MM.1S (cell line): ENCODE measurements at regions not wholly inside any gene's neighbourhood (a gene's known extent, or its start where the extent isn't known, plus 50 kb on each side); places are given as distances from the start of the nearest gene placed in this dataset.

ENCODE experiments used
- EZH2phosphoT487 ChIP-seq: fragments of 300-600 bp; sonication (generic); IDR thresholded peaks from 2 replicates; pipeline ENCODE4 v1.6.1; 2018; ENCODE audit warnings: antibody characterized with exemption, low read length
- TF ChIP-seq, protein P1 (sequence below): fragments of 300-600 bp; sonication (generic); IDR thresholded peaks from 2 replicates; pipeline ENCODE4 v1.5.1; 2016; ENCODE audit warnings: antibody characterized with exemption, low read length, mixed read lengths

- TF ChIP-seq, protein P1, sequence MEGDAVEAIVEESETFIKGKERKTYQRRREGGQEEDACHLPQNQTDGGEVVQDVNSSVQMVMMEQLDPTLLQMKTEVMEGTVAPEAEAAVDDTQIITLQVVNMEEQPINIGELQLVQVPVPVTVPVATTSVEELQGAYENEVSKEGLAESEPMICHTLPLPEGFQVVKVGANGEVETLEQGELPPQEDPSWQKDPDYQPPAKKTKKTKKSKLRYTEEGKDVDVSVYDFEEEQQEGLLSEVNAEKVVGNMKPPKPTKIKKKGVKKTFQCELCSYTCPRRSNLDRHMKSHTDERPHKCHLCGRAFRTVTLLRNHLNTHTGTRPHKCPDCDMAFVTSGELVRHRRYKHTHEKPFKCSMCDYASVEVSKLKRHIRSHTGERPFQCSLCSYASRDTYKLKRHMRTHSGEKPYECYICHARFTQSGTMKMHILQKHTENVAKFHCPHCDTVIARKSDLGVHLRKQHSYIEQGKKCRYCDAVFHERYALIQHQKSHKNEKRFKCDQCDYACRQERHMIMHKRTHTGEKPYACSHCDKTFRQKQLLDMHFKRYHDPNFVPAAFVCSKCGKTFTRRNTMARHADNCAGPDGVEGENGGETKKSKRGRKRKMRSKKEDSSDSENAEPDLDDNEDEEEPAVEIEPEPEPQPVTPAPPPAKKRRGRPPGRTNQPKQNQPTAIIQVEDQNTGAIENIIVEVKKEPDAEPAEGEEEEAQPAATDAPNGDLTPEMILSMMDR: no peak
- no peak for TF ChIP-seq EZH2phosphoT487
Measured at GRCh38 chr6:129954749-129955431, 63.5 kb upstream of the L3MBTL3 start.
